WI38 (cell line): ENCODE measurements at regions not wholly inside any gene's neighbourhood (a gene's known extent, or its start where the extent isn't known, plus 50 kb on each side); places are given as distances from the start of the nearest gene placed in this dataset.
A peak's percentile ranks its signal among the peaks of the same experiment; 100 is the strongest.

ENCODE experiments used
- H3K4me3 ChIP-seq: 2 replicates; pipeline ENCODE4 v1.5.1; 2011; ENCODE audit warnings: low read depth, mild to moderate bottlenecking, control low read depth, low read length
- CTCF ChIP-seq: IDR thresholded peaks from 2 replicates; pipeline ENCODE4 v1.5.1; 2012; ENCODE audit warnings: low read depth, mild to moderate bottlenecking, control low read depth, low read length

DNA sequence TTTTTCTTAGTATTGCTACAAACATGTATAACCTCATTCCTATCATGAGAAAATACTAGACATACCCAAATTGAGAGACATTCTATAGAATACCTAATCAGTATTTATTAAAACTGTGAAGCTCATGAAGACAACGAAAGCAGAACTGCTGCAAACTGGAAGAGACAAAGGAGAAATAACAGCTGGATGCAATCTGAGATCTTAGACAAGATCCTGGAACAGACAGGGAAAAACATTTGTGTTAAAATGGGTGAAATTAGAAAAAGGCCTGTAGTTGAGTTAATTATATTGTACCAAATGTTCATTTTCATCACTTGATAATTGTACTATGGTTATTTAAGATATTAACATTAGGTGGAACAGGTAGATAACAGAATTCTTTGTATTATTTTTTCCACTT, 392.0 kb downstream of the PLPP3 start:
- H3K4me3 ChIP-seq: no peak overlapping the region
- no peak for TF ChIP-seq CTCF

DNA sequence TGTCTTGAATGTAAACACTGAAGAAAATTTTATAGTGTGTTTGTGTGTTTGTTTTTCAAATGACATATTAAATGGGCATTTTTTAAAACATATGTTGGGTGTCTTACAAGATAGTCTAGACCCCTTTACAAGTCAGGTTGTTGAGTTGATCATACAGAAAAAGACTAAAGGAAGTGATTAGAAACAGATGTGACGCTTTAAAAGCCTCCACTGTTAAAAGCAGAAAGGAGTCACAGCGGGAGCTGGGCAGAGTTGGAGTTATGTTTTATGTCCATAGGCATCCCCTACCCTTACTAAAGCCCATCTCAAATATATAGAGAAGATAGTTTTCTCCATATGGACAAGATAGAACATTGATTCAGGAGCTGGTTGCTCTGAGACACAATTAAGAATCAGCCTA, 393.9 kb downstream of the PLPP3 start:
- no peak for TF ChIP-seq CTCF
- H3K4me3 ChIP-seq: no peak overlapping the region

DNA sequence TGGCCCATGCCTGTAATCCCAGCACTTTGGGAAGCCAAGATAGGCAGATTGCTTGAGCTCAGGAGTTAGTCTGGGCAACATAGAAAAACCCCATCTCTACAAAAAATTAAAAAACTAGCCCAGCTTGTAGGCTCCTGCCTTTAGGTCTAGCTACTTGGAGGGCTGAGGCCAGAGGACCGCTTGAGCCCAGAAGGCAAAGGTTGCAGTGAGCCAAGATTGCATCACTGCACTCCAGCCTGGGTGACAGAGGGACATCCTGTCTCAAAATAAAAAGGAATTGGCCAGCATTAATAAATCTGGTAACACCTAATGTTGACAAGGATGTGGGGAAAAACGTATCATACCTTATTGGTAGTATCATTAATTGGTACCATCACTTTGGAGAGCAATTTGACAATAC, 396.2 kb downstream of the PLPP3 start:
- H3K4me3 ChIP-seq: no peak overlapping the region
- no peak for TF ChIP-seq CTCF

DNA sequence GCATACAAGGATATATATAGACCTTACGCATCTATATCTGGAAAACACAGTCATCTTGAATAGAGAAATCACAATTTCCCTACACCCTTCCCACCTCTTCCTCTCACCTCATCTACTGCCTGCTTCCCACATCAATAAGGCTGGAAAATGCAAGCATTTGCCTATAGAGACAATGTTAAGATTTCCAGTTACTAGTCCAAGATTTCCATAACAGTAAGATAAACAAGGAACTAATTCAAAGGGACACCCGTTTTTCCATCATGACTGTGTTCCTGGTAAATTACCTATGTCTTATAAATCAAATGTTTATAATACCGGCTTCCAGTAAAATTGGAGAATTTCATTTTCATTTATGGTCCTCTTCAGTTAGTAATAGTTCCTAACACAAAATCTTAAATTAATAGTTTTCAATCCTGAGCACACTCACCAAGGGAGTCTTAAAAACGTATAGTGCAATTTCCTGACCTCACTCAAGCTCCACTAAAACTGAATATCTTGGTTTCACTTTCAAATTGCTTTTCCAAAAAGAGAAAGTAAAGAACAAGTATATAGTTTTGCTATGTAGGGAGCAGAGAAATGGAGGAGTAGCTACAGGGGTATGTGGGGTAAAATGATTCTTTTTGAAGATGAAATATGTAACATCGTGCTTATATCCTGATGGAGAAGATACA, 398.7 kb downstream of the PLPP3 start:
- H3K4me3 ChIP-seq: peak overlapping the region; percentile 7; the same call in 1 of the 2 replicates
- no peak for TF ChIP-seq CTCF

- H3K4me3 ChIP-seq: no peak overlapping the region
- no peak for TF ChIP-seq CTCF
These were observed 399.8 kb downstream of the PLPP3 start for GRCh38 chr1:56179543-56179942.

- no peak overlapping the region for H3K4me3 ChIP-seq
- no peak for TF ChIP-seq CTCF
These were observed 404.2 kb downstream of the PLPP3 start for GRCh38 chr1:56175211-56175610.

- TF ChIP-seq CTCF: no peak
- H3K4me3 ChIP-seq: no peak overlapping the region
These were observed 405.0 kb downstream of the PLPP3 start for GRCh38 chr1:56174176-56174885.
